Breast epithelium (tissue), 3 donors: ENCODE measurements at regions not wholly inside any gene's neighbourhood (a gene's known extent, or its start where the extent isn't known, plus 50 kb on each side); places are given as distances from the start of the nearest gene placed in this dataset.

Source experiments
- POLR2A ChIP-seq: fragments of 450-650 bp; IDR thresholded peaks from one replicate; pipeline ENCODE4 v1.6.1; 2016; ENCODE audit warnings: antibody characterized with exemption, mild to moderate bottlenecking, moderate library complexity
- POLR2AphosphoS5 ChIP-seq, 3 donors: sonication (generic); formaldehyde crosslinking; IDR thresholded peaks; one replicate each; pipeline ENCODE4 v1.6.1; 2017; ENCODE audit warnings: antibody characterized with exemption in 3 of 3
- TF ChIP-seq, protein P1 (sequence below), 3 donors: fragments of 450-650 bp; IDR thresholded peaks; one replicate each; pipeline ENCODE4 v1.5.1; 2016 to 2017; ENCODE audit warnings: antibody characterized with exemption in 3 of 3, mild to moderate bottlenecking in 3 of 3, moderate library complexity in 3 of 3

DNA sequence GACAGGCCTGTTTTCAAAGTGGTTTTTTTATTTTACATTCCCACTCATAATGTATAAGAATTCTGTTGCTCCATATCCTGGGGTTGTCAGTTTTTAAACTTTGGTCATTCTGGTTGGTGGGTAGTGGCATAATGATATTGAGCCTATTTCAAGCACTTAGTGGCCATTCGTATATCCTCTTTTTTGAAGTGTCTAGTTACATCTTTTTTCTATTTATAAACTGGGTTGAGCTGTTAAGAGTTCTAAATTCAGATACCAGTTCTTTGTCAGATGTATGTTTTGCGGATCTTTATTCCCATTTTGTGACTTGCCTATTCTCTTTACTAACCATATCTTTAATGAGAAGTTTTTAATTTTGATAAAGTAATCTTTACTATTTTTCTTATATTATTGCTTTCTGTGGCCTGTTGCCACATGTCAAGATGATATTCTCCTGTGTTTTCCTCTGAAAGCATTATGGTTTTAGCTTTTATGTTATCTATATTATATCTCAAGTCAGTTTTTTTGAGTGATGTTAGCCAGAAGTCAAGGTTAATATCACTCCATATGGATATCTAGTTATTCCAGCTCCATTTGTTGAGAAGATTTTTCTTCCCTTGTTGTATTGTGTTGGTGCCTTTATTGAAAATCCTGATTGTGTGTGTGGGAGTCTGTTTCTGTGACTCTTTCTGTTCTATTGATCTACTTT, 110.9 kb downstream of the FHIP1A start:
- TF ChIP-seq, protein P1, sequence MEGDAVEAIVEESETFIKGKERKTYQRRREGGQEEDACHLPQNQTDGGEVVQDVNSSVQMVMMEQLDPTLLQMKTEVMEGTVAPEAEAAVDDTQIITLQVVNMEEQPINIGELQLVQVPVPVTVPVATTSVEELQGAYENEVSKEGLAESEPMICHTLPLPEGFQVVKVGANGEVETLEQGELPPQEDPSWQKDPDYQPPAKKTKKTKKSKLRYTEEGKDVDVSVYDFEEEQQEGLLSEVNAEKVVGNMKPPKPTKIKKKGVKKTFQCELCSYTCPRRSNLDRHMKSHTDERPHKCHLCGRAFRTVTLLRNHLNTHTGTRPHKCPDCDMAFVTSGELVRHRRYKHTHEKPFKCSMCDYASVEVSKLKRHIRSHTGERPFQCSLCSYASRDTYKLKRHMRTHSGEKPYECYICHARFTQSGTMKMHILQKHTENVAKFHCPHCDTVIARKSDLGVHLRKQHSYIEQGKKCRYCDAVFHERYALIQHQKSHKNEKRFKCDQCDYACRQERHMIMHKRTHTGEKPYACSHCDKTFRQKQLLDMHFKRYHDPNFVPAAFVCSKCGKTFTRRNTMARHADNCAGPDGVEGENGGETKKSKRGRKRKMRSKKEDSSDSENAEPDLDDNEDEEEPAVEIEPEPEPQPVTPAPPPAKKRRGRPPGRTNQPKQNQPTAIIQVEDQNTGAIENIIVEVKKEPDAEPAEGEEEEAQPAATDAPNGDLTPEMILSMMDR (IDR thresholded peaks at IDR 0.05), result no peak
- no peak for TF ChIP-seq POLR2AphosphoS5 (IDR thresholded peaks at IDR 0.05)
- no peak for TF ChIP-seq POLR2A
